ENCODE measurements at regions not wholly inside any gene's neighbourhood (a gene's known extent, or its start where the extent isn't known, plus 50 kb on each side); places are given as distances from the start of the nearest gene placed in this dataset.

DNA sequence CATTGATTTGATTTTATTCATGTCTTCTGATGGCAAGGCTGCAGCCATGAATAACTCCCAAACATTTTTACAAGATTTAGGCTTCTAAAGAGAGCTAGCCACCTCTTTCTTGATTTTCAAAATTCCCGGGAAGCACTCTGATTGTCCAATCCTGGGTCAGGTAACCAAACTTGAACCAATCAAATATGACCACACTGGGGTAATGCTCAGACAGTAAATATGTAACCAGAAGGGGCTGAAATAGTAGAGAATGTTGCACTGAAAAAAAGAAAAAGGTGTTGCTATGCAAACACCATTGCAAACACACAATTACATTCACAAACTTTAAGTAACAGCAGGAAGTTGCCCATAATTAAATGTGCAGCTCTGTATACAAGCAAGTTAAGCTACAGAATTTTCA is 112.9 kb upstream of the IQCM start:
- TF ChIP-seq, protein P1, sequence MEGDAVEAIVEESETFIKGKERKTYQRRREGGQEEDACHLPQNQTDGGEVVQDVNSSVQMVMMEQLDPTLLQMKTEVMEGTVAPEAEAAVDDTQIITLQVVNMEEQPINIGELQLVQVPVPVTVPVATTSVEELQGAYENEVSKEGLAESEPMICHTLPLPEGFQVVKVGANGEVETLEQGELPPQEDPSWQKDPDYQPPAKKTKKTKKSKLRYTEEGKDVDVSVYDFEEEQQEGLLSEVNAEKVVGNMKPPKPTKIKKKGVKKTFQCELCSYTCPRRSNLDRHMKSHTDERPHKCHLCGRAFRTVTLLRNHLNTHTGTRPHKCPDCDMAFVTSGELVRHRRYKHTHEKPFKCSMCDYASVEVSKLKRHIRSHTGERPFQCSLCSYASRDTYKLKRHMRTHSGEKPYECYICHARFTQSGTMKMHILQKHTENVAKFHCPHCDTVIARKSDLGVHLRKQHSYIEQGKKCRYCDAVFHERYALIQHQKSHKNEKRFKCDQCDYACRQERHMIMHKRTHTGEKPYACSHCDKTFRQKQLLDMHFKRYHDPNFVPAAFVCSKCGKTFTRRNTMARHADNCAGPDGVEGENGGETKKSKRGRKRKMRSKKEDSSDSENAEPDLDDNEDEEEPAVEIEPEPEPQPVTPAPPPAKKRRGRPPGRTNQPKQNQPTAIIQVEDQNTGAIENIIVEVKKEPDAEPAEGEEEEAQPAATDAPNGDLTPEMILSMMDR (IDR thresholded peaks at IDR 0.05; ENCODE audit: insufficient read depth, low read length, poor library complexity, severe bottlenecking): no peak
- no peak for TF ChIP-seq EZH2phosphoT487 (conservative IDR thresholded peaks at IDR 0.05; ENCODE audit: low read length)
